ENCODE measurements at regions not wholly inside any gene's neighbourhood (a gene's known extent, or its start where the extent isn't known, plus 50 kb on each side); places are given as distances from the start of the nearest gene placed in this dataset.

DNA sequence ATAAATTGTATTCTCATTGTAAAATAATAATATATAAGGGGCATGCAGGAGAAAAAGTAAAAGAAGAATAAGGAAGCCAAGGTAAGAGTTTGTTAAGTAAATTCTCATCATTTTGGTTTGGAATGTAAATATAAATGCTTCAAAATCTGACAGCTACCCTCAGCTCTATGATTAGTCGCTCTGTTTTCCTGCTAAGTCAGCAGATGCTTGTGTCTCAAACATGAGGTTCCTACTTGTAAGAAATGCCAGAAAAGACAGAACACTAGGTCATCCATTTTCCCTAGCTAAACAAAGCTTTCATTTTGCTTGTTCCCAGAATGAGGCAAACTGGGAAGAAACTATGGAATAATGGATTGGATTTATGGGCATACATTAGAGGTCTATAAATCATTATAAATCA lies 293.1 kb downstream of the DMRTA1 start:
- TF ChIP-seq EP300 (IDR thresholded peaks at IDR 0.05) (no peak), POLR2A (IDR thresholded peaks at IDR 0.05) (no peak), POLR2AphosphoS5 (IDR thresholded peaks at IDR 0.05) (no peak)
